ENCODE measurements at regions not wholly inside any gene's neighbourhood (a gene's known extent, or its start where the extent isn't known, plus 50 kb on each side); places are given as distances from the start of the nearest gene placed in this dataset.

DNA sequence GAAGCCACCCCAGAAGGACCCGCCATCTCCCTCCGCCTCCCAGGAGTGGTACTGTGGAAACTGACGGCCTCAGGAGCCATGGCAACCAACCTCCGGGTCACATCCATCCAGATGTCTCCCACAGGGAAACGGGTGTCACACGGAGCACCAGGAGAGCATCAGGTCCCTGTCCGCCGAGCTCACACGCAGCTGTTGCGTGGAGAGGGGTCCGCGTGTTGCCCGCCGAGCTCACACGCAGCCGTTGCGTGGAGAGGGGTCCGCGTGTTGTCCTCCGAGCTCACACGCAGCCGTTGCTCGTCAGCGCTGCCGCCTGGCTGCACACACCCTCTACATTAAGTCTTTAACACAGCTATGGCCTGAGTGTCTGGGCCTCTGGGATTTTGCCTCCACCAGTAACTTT lies 311.1 kb upstream of the SHH start:
- no peak for DNase-seq (ENCODE audit: low read depth)

DNA sequence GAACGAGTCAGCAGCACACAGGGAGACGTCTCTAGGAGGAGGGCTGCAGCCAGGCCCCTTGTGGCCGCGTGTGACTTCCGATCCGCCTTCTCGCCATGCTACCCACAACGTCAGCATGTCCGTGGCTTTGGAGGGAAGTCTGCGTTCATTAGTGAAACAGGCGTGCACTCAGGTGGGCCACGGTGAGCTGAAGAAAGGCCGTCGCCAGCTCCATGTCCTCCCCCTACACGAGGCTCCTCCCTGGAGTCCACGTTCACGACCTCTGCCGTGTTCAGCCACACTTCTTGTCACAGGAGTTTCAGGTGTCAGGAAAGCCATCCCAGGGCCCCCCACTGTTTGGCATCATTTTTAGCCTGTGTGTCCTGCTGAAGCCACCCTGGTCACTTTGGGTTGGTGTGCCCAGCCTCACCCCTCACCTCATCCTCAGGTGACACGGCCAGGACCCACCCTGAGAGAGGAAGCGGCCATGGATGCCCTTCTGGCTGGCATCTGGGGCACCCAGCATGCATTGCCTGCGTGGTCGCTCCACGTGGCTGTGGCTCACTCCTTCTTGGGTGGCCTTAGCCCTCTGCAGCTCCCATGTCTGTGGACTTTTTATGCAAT lies 310.6 kb upstream of the SHH start:
- no peak for DNase-seq (ENCODE audit: low read depth)

DNA sequence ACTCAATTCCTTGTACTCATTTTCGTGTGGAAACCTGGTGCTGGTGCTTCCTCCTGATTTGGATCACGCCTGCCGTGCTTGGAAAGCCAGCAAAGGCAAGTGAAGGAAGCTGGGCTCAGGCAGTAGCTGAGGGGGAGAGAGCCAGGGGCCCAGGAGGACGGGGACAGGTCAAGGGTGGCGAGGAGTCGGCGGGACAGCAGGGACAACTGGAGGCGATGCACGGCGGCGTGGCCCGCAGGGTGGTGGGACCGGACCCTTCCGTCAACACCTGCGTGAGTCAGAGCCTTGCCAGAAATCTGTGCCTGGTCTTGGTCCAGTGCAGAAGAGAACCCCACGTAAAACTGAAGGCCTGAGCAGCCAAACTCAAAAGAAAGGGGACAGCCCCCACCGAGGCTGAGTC lies 309.7 kb upstream of the SHH start:
- DNase-seq (ENCODE audit: low read depth), result no peak

- DNase-seq (ENCODE audit: low read depth), result no peak
Observed at GRCh38 chr7:156121434-156121833, 309.2 kb upstream of the SHH start.

GRCh38 chr7:156120552-156120951 lies 308.3 kb upstream of the SHH start:
- no peak for DNase-seq (ENCODE audit: low read depth)

GRCh38 chr7:156119771-156120170 lies 307.5 kb upstream of the SHH start:
- DNase-seq (ENCODE audit: low read depth), result no peak

GRCh38 chr7:156118248-156118645 lies 306.0 kb upstream of the SHH start:
- DNase-seq (ENCODE audit: low read depth), result no peak

DNA sequence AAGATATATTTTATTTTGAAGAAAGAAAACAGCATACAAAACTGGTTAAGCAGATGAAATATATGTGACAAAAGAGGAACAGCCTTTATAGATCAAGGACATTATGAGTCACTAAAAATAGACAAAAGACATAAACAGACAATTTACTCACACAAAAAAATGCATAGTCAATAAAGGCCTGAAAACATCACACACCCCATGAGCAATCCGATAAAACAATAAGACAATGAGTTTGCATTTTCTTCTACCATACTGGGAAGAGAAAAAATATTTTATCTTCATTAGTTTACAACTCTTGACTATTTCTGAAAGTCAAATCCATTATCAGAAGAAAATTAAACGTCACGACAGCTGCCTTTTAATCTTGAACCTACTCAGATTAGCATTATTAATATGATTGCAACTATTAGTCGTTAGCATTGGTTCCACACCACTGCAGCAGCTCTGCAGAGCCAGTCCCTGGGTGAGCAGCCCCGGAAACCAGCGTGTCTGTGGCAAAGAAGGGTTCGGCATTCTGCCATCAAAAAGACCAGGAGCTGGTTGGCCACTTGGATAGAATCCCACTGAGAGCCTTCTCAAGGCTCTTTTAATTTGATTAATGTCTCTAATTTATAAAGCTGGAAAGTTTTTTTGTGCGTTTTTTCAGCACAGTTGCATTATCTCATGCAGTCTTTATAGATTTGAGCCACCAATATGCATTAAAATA lies 305.4 kb upstream of the SHH start:
- no peak for DNase-seq (ENCODE audit: low read depth)

DNA sequence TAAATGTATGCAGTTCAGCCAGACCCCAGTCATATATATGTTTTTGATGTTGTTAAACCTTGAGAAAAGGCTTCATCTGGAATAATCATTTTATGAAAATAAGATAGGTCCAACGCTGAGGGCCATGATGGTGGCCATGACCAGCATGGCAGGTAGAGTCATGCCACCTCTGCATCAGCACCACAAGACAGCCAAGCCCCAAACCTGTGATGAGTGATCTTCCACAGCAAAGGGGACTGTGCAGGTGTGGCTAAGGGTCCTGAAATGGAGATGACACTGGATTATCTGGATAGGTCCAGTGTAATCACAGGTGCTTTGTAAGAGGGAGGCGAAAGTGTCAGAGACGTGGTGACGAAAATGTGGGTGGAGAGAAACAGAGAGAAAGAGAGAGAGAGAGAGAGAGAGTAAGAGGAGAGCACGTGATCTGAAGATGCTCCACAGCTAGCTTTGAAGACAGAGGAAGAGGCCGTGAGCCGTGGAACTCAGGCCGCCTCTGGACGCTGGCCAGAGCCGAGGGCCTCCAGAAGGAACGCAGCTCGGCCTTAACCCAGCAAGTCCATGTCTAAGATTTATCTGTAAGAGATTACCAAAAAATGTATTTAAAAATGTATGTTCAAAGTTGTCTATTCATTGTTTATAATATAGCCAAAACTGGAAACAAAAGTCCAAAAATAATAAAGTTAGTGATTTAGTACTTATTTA lies 304.4 kb upstream of the SHH start:
- DNase-seq (ENCODE audit: low read depth), result no peak

- DNase-seq (ENCODE audit: low read depth), result no peak
Observed at GRCh38 chr7:156115582-156115981, 303.3 kb upstream of the SHH start.

- DNase-seq (ENCODE audit: low read depth), result no peak
Observed at GRCh38 chr7:156113731-156114130, 301.5 kb upstream of the SHH start.

GRCh38 chr7:156109988-156110387 lies 297.7 kb upstream of the SHH start:
- DNase-seq (ENCODE audit: low read depth), result no peak

DNA sequence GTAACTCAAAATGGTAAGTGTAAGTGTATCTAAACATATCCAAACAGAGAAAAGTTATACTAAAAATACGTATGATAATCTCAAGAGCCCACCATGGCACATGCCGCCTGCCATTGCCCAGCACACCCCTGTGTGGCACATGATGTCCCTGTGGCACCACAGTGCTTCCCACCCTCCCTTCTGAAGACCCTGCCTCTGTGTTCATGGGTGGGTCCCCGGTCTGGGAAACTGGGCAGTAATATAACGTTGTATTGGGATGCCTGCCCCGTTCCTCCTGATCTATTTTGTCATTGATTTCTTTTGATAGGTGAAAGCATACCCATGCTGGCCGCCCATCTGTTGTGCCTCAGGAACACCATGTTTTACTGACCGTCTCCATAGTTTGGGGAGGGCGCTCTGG lies 296.8 kb upstream of the SHH start:
- no peak for DNase-seq (ENCODE audit: low read depth)

DNA sequence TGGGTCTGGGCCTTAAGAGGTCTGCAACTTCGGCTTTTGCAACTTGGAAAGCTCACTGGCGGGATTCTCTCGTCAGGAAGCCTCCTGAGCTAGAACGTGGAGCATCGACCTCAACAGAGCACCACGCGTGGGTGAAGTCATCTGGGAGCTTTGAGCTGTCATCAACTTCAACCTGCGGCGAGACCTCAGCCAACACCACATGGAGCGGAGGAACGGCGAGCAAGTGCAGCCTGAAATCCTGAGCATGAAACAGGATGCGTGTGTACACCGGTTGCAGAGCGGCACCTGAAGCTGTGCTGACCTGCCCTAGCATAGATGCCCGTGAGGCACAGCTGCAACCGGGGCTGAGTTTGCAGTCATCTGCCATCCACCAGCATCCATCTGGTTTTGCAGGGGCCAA lies 295.7 kb upstream of the SHH start:
- no peak for DNase-seq (ENCODE audit: low read depth)

DNA sequence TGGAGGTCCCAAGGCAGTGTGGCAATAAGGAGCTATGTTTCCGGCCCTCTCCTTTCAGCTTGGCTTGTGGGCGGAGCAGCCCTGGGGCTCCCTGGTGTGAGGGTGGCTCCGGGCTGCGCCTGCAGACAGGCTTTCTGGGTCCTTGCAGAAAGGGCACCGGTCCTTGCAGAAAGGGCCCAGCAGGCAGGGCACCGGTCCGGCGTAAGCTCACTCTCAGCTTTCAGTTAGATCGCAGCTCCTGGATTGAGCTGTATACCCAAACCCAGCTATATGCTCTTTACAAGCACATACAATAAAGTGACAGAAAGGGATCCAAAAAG lies 293.8 kb upstream of the SHH start:
- DNase-seq (ENCODE audit: low read depth), result no peak

DNA sequence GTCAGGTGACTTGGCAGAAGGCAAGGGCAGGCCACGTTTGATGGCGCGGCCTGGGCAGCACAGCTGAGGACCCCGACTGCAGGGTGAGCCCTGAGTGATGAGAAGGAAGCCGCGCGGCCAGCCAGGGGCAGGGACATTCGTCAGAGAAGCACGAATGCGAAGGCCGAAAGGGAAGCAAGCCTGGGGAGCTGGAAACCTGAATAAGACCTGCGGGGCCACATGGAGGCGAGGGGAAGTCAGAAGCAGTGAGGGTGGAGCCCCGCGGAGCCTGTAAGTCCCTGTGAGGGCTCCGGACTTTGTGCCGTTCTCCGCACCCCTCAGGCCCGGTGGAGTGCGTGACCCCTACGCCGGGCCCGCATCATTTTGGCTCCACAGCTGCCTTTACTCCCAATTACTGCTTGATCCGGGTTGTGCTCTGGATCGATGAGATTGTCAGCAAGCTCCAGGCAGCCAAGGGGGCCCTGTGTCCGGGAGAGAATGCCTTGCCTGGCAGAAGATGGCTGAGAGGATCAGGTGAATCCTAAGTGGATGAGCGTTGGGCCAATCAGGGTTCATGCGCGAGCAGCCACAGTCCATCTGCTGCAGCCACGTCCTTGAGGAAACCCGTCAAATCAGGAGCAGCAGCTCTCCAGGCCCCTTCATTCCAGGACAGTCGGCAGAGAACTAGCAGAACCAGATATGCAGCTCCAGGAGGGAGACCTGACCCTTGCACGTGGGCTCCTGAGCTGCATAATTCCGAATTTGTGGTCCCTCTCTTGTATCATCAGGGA lies 293.3 kb upstream of the SHH start:
- no peak for DNase-seq (ENCODE audit: low read depth)

DNA sequence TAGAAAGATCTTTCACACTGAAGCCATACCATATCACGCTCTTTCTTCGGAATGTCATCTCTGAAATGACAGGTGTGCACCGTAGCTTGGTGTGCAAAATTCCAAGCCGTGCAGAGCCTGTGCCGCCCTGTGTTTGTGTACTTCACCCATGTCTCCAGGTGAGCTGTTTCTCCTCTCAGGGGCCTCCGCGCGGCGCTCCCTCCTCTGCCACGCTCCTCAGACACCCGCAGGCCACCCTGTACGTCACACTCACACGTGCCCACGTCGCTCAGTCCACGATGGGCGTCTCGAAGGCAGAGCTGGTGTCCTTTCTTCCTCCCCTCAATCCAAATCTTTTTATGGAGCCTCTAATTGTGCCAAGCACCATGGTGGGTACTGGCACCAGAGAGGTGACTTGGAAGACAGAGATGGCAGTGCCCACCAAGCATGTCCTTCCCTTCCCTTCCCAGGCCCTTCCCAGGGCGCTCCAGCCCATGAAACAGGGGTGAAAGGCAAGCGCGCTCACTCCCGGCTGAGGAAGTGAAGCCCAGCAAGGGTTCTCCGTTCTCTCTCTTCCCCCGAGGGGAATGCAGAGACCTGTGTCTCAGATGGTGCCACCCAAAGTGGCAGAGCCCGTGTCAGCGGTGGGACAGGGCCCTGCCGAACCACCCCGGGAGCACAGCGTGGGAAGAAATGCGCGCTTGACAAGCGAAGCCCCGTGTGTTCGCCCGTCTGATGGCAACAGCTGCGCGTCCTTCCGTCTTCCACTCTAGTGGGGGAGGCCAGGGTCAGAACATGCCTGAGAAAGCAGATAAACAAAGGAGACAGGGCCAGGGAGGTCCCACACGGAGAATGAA lies 292.5 kb upstream of the SHH start:
- DNase-seq (ENCODE audit: low read depth), result no peak

DNA sequence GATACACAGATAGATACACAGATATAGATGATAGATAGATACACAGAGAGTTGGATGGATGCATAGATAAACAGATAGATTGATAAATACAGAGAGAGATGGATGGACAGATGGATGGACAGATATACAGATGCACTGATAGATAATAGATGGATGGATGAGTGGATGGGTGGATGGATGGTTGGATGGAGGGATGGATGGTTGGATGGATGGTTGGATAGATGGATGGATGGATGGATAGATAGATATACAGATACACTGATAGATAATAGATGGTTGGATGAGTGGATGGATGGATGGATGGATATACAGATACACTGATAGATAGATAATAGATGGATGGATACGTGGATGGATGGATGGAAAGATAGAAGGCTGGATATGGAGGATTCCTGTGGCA lies 290.0 kb upstream of the SHH start:
- DNase-seq (ENCODE audit: low read depth), result no peak

DNA sequence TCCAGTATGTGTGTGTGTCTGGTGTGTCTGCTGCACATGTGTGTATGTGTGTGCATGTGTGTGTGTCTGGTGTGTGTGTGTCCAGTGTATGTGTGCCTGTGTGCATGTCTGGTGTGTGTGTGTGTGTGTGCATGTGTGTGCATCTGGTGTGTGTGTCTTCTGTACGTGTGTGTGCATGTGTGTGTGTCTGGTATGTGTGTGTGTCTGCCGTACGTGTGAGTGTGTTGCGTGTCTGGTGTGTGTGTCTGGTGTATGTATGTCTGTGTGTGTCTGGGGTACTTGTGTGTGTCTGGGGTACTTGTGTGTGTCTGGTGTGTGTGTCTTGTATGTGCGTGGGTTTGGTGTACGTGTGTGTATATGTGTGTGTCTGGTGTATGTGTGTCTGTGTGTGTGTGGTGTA lies 289.1 kb upstream of the SHH start:
- no peak for DNase-seq (ENCODE audit: low read depth)

DNA sequence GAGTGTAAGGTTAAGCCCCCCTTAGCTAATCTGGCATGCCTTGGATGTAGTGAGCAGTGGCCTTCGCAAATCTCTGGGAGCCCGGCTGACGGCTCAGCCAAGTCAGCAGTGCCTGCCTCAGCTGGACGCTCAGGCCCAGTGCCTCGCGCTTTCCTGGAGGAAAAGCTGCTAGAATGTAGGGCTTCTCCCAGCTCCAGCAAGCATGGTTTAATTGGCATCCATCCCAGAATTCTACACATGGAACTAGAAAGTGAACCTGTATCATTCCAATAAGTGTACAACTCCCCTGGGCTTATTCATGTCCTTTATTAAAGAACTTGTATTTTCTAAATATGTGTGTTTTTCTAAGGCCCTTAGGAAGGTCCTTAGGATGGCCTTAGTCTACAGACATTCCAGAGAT lies 287.8 kb upstream of the SHH start:
- no peak for DNase-seq (ENCODE audit: low read depth)

- DNase-seq (ENCODE audit: low read depth), result no peak
Observed at GRCh38 chr7:156099085-156099484, 286.8 kb upstream of the SHH start.
